IPS DF 4.7 (cell line): ENCODE measurements at regions not wholly inside any gene's neighbourhood (a gene's known extent, or its start where the extent isn't known, plus 50 kb on each side); places are given as distances from the start of the nearest gene placed in this dataset.
"Not testable (repeated sequence)": the region's sequence is repeated elsewhere in the genome, so short reads cannot be mapped to it uniquely, and the experiment has no call there.

Source experiments
- DNase-seq: peaks from one replicate; pipeline ENCODE4 v3.0.0-alpha.2; 2013; ENCODE audit warnings: low spot score; ENCODE audit errors: extremely low read depth

DNA sequence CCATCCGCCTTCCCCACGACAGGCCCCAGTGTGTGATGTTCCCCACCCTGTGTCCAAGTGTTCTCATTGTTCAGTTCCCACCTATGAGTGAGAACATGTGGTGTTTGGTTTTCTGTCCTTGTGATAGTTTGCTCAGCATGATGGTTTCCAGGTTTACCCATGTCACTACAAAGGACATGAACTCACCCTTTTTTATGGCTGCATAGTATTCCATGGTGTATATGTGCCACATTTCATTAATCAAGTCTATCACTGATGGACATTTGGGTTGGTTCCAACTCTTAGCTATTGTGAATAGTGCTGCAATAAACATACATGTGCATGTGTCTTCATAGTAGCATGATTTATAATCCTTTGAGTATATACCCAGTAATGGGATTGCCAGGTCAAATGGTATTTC lies 488.2 kb upstream of the SEMA3D start:
- not testable (repeated sequence) for DNase-seq

DNA sequence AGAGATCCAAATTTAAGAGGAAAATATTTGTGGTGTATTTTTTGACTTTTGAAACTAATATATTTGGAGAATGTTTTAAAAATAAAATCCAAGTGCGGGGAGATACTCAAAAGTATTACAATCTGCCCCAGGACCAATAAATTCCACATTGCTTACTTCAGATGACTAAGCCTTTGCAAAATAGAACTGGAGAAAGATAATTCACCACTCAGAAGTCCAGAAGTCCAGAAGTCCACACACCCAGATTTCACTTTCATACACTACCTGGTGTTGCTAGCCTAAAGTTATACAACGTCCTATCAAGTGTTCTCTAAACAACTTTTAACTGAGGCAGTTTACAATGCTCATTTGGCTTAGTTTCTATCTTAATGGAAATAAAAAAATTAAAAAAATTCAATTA lies 487.0 kb upstream of the SEMA3D start:
- DNase-seq, result no peak

DNA sequence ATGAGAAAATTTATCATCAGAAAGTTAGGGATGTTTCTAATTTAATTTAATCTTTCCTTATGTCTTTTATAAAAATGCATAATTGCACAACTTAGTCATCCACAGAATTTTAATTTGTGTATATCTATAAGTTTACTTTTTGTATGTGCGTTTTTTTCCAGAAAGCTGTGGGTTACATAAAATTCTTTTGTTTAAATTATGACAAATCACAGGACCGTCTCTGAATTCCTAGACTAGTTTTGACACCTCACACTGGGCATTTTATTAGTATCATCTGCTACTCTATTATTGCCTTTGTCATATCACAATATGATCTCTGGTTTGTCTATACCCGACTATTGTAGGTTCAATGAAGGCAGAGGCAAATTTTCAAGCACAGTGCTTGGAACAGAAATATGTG lies 482.4 kb upstream of the SEMA3D start:
- no peak for DNase-seq

DNA sequence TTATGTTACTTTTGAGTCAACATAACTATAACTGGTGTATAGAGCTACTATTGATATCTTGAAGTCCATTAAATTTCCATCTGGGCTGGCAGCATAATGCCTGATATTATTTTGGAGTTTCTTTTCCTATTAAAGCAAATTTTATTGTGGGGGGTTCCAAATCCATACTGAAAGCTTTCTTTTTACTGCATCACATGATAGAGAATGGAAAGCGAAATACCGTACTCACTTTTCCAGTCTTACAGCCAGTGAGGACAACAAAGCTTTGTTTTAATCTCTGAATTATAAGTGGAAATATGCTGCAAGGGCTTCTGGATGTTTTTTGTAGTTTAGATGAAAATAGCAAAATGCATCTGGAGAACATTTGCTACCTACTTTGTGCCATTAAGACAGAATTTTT lies 477.5 kb upstream of the SEMA3D start:
- no peak for DNase-seq

DNA sequence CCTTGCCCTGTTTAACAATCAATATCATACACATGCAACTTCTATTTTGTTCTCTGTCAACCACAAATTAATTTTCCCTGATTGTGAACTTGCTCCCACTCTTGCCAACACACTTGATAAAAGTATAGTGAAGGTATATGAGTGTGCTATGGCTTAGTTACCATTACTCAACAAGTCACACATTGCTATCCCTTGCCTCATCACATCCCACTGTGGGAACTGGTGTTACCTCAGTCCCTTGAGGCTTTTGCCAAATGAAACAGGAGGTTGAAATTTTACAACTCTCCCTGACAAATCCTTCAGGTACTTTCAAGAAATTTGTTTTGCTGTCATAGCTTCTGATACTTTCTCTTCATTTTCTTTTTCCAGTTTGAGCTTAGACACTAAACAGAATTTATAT lies 472.5 kb upstream of the SEMA3D start:
- DNase-seq, result no peak

DNA sequence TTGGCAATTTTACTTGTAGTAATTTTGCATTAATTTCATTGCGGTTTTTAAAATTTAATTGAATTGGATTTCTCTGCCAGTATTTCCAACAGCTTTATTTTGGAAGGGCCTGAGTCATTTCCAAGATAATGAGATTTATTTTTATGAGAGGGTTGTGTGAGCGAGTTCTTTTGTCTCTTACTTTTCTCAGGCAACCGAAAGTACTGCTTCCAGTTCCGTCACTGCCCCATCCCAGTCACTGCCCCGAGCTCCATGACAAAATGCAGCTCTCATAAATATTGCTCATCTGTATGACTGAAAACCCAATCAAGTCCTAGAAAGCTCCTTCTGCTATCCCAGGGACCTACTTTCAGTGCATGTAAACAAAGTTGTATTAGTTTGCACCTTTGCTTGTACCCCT lies 468.4 kb upstream of the SEMA3D start:
- DNase-seq, result no peak

DNA sequence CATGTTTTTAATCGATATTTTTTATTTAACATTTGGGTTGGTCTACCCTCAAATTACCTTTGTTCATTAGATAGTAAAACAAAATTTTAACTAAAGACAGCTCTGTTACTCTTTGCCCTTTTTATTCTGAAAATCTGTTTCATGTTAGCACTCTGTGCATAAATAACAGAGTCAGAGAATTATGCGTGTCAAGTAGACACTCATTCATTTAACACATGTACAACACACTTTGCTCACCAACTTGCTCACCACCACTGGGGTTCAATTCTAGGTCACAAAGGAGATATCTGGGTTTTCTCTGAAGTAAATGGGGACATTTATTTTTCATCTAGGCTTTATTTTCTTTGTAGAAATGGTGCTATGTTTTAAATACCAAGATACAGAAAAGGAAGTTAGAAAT lies 457.4 kb upstream of the SEMA3D start:
- no peak for DNase-seq

DNA sequence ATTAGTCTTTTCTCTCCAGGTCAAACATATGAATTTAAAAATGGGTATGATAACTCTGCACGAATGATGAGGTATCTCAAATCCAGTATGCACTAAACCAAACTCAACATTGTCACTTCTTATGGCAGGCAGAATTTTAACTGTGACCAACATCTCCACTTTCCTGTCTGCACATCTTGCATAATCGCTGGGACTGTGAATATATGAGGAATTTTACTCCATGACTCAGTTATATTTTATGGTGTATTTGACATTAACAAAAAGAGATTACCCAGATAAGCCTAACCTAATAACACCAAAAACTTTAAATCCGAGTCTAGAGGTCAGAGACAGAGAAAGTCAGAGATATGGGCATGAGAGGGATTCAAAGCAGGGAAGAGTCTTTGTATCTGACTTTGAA lies 454.5 kb upstream of the SEMA3D start:
- DNase-seq, result no peak

DNA sequence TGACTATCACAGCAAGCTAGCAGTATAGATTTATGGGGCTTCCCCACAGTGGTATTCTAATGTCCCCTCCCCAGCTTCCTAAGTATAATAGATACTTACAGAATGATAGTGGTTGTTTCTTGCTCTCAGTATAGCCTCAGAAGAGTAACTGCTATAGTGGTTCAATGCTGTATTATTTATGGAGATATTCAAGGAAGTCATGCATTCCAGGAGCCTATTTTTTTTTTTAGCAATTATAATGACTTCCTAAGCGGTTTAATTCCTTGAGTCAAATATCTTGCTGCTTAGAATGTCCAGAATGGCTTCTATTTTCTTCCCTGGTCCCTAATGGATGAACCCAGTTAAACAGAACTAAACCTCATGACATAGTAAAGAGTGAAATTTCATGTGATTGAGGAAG lies 451.5 kb upstream of the SEMA3D start:
- DNase-seq, result no peak

DNA sequence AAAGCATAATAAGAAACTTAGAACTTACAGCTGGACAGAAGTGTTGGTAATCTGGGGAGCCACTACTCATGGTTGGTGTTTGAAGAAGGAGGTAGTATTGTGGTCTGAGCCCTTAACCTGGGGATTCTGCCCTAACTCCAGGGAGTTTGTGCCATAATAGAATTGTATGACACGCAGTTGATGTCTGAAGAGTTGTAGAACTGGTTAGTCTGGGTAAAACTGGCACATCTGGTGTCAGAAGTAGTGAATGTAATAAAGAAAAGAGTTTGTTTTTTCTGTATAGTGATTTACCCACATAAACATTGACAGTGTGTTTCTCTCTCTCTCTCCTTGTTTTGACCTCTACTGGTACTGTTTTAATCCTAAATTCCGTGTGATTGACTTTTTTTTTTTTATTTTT lies 448.1 kb upstream of the SEMA3D start:
- no peak for DNase-seq

DNA sequence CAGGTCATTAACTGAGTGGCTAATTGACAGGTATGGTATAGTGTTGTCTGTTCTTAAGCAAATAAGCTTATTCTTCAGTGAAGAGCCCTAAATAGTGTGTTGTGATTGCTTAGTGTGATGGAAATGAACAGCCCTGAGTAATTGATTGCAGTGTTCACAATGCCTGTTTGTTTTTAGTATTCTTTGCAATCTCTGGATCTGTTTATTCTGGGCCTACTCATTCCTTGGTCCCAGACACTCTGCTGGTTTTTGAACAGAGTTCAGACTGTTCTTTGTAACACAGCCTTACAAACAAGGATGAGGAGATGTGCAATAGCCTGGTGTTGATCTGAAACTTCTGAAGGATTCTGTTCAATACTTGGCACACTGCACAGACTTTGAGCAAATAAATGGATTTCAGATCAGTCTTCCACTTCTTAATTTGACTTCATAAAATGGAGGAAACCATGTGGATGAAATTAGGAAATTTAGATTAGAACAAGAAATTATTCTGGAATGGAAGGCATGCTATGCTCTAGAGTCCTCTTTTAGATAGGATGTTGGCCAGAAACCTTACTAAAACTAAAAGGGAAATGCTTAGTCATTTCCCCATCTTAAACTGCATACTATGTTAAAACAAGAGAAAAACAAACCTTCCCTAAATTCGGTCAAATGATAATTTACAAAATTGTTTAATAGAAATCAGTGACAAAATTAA lies 444.2 kb upstream of the SEMA3D start:
- DNase-seq, result no peak

DNA sequence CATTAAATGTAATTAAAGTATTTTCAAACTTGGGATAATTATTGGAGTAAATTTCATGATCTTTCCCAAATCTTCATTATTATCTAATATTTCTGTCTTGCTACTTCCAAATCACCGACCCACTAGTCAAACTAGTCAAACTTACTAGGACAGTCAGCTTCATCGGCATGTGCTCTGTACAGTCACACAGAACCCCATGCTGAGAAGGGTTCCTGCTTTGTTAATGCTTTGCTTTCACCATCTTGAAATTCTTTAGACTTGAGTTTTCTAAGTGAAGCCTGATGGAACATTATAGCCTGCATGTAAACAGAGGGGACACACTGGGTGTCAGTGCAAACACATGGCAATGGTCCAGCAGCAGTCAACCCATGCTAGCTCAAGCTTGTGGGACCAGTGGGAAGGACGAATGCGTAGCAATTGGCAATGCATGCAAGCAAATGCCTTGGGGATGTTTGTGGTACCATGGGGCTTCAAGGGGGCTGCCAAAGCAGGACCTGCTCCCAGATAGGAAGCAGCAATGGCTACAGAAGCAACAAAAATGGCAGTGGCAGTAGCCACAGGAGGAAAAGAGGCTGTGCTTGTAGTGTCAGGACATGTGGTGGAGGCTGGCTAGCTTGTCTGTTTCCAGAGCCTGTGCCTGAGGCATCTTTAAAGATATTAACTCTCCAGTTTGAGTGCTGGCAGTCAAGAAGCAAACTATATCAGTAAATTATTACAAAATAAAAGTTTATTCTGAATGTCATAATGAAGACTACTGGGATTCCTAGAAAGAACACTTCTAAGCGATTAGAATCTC lies 441.1 kb upstream of the SEMA3D start:
- DNase-seq, result no peak

DNA sequence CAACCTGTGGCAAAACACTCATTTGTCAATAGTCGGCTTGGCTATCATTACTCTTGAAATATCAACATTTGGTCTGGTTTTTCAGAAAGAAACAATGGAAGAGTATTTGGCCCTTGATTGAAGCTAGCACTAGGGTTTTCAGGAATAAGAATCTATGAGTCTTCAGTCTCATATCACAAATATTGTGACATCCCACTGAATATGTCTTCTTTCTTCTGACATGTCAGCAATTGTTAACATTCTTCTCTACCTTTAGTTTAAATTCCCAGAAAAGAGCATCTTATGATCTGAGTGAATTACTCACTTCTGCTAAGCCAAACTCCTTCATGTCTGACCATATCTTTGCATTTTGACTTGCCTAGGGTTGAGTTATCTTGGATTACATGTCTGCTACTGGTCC lies 435.2 kb upstream of the SEMA3D start:
- DNase-seq, result no peak

DNA sequence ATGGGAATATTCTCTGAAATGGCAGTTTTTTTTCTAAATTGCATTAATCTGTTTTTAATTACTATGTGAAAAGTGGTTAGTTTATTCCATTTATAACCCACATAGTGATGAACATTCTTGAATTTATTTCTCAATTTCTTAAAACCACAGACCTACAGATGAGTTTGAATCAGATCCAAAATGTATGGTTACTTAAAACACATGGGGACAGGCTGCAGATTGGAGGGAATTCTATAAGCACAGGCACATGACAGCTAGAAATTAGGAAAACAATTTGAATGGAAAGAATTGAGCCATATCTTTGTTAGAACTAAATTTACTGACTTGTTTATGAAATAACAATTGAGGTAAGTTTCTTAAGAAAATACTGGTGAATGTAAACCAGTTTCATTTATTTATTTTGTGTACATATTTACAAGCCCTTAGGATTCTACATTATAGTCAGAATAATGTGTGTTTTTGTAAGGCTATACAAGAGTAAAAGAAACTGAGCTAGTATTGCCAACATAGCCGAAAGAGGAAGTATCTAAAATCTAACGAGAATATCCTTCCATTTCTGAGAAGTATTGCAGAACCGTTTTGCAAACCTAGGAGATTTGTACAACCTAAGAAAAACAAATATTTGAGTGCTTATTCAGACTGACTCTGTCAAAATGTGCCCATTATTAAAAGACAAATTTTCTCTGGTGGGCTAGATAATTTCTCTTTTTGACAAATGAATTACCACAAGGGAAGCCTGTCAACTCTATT lies 434.3 kb upstream of the SEMA3D start:
- no peak for DNase-seq

DNA sequence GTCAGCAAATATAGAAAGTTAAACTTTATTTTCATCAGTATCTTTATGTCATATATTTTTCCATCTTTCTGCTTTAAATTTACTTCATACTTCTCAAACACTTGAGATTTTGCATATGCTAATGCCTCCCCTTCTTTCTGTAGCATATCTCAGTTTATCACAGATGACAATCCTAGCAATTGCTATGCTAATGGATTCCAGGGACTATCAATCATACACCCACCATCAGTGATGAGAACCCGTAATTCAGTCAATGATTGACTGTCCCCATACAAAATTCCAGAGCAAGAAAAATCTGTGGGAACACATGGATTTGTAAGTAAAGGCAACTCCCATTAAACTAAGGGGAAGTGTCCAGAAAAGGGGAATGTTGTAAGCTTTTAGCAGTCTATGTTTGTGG lies 432.4 kb upstream of the SEMA3D start:
- no peak for DNase-seq

DNA sequence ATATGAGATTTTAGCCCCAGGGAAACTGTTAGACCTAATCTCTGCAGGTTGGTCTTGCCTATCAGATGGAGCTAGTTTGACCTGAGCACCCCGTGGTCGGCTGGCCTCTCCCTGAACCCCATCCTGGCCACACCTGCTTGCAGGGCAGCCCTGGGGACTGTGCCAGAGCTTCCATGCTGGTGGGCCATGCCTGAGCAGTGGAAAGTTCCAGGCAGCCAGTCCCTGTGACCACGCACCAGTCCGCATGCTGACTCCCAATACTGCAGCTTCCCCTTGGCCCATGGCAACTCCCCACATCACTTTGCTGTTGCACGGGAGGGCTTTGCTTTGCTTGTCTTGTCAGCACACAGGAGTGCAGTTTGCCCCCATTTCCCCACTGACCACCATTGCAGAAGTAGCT lies 427.8 kb upstream of the SEMA3D start:
- DNase-seq, result no peak

DNA sequence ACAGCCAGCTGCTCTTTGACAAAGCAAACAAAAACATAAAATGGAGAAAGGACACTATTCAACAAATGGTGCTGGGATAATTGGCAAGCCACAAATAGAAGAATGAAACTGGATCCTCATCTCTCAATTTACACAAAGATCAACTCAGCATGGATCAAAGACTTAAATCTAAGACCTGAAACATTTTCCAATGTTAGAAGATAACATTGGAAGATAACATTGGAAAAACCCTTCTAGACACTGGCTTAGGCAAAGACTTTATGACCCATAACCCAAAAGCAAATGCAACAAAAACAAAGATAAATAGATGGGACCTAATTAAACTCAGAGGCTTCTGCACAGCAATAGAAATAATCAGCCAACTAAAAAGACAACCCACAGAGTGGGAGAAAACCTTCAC lies 425.7 kb upstream of the SEMA3D start:
- no peak for DNase-seq

DNA sequence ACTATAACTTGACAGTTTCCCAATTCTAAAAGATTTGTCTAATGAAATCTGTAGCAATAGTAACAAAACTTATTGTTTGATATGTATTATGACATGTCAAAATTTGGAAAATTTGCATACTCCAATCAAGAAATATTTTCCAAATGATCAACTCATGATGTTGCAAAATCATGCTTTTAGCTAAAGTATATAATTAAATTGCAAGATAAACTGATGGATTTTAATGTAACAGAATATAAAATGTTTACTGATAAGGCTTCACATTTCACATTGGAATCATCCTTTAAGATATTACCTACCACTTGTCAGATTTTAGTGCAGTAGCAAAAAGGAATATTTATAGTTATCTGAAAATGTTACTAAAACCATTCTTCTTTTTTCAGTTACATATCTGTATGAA lies 421.9 kb upstream of the SEMA3D start:
- DNase-seq, result no peak

DNA sequence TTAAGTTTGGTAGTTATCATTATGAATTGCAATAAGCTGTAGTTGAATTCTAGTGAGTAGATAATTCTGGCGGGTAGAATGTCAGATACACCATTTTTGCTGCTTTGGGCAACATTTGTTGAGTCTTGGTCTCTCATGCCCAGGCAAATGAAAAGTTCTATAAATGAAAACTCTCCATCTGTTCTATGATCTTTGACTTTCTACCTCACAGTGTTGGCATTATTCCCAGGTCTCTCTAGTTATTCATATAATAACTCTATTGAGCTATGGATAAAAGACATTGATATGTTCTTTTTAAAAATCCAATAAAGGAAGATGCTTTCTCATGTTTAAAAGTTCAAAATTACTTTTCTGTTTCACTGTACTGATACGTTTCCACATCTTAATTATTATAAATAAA lies 415.3 kb upstream of the SEMA3D start:
- no peak for DNase-seq

DNA sequence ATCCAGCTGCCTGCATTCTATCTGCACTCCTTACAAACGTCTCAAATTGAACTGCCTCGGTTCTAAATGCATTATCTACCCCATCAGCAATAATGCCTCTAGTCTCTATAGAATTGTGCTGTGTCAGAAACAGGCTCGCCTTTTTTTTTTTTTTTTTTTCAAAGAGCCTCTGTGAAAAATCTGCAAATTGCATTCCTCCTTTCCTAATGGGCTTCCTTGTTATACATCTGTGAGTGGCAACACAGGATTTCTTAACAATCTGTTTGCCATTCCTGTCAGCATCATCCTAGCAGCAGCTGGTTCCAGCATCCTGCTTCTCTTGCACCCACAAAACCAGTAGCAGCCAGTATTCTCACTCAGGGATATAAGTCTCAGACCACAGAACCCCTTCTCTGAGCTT lies 413.5 kb upstream of the SEMA3D start:
- no peak for DNase-seq

DNA sequence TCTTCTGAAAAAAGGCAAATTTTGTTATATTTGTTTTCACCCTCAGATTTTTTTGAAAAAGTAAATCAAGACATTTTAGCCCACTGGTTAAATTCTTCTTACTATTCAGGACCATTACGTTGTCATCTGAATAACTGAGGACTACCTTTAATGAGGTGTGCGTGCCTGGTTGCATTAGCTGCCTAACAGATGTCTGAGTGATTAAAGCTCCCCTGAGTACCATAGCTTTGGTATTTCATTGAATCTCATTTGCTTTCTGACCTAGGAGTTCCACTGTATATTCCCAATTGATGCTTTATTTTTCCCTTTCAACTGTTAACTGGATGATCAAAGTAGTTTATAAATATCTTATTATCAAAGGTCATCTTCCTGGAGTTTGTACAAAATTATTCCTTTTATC lies 410.0 kb upstream of the SEMA3D start:
- no peak for DNase-seq

DNA sequence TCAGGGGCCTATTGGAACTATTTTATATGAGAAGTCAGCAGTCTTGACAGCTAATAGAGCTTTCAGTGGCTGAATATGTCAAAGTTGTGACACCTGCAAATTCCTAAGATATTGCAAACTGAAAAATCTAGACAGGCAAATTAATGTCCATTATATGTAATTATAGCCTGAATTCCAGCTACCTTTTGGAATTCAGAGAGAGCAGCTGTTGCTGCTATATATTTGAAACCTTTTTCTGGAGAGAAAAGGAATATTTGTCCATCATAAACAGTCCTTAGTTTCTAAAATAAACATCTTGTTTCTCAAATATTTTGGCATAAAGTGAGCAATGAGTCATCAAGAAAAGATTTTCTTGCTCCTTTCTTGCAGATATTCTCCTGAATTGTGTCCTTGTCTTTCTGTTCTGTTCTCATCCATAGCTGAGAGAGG lies 408.9 kb upstream of the SEMA3D start:
- DNase-seq, result no peak

DNA sequence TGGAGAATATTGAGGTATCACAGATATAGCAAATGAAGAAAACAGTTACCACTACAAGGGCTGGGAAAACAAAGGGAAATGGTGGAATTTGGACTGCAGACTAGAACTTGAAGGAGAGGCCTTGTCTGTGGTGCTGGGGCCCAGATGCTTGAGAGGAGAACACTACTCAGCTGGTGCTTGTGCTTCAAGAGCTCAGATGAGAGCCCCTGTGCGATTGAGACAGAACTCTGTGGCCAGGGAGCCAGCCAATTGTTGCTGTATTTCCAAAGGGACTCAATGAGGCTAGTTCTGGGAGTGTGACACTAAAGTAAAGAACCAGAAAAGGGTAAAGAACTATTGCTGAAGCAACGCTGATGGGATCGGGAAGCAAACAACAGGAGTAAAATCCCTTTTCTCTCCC lies 406.5 kb upstream of the SEMA3D start:
- no peak for DNase-seq
